WI38 (cell line): ENCODE measurements at regions not wholly inside any gene's neighbourhood (a gene's known extent, or its start where the extent isn't known, plus 50 kb on each side); places are given as distances from the start of the nearest gene placed in this dataset.

Experiments used
- H3K4me3 ChIP-seq: 2 replicates; pipeline ENCODE4 v1.5.1; 2011; ENCODE audit warnings: low read depth, mild to moderate bottlenecking, control low read depth, low read length
- TF ChIP-seq, protein P1 (sequence below): IDR thresholded peaks from 2 replicates; pipeline ENCODE4 v1.5.1; 2012; ENCODE audit warnings: low read depth, mild to moderate bottlenecking, control low read depth, low read length

- TF ChIP-seq, protein P1, sequence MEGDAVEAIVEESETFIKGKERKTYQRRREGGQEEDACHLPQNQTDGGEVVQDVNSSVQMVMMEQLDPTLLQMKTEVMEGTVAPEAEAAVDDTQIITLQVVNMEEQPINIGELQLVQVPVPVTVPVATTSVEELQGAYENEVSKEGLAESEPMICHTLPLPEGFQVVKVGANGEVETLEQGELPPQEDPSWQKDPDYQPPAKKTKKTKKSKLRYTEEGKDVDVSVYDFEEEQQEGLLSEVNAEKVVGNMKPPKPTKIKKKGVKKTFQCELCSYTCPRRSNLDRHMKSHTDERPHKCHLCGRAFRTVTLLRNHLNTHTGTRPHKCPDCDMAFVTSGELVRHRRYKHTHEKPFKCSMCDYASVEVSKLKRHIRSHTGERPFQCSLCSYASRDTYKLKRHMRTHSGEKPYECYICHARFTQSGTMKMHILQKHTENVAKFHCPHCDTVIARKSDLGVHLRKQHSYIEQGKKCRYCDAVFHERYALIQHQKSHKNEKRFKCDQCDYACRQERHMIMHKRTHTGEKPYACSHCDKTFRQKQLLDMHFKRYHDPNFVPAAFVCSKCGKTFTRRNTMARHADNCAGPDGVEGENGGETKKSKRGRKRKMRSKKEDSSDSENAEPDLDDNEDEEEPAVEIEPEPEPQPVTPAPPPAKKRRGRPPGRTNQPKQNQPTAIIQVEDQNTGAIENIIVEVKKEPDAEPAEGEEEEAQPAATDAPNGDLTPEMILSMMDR, result no peak
- no peak overlapping the region for H3K4me3 ChIP-seq
Observed at GRCh38 chr4:187019896-187020295, 296.2 kb upstream of the FAT1 start.

GRCh38 chr4:187020676-187021075, 297.0 kb upstream of the FAT1 start:
- TF ChIP-seq, protein P1, result no peak
- no peak overlapping the region for H3K4me3 ChIP-seq

GRCh38 chr4:187021436-187022205, 298.0 kb upstream of the FAT1 start:
- H3K4me3 ChIP-seq, result no peak overlapping the region
- TF ChIP-seq, protein P1, result no peak

DNA sequence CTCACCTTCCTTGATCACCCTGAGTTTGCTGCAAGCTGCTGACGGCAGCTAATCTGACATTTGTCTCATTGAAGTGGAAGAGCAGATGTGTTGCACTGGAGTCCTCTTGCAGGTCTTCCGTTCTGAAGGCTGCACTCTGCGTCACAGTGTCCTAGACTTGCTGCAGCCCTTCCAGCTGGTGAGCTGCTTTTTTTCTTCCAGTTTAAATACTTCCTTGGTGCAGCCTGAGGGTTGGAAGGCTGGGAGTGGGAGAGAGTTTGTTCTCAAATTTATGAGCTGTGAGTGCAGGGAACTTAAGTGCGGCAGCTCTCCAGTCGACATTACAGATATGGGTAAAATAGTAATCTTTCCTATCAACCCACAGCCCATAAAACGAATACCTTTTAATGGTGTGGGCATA, 303.6 kb upstream of the FAT1 start:
- H3K4me3 ChIP-seq, result no peak overlapping the region
- TF ChIP-seq, protein P1, result no peak

DNA sequence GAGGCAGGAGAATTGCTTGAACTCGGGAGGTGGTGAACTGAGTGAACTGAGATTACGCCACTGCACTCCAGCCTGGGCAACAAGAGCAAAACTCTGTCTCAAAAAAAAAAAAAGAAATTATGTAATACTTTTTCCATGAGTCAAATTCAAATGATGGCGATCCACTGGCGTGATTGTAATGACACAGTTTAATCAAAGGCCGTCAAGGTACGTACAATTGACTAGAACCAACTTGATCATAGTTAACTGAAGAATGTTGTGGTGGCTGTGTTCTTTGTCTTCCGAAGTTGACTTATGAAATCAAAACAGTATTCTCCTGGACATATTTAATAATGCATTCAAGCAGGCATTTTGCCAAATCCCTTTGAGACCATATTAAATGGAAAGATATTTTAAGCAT, 318.6 kb upstream of the FAT1 start:
- TF ChIP-seq, protein P1, result no peak
- H3K4me3 ChIP-seq, result no peak overlapping the region

DNA sequence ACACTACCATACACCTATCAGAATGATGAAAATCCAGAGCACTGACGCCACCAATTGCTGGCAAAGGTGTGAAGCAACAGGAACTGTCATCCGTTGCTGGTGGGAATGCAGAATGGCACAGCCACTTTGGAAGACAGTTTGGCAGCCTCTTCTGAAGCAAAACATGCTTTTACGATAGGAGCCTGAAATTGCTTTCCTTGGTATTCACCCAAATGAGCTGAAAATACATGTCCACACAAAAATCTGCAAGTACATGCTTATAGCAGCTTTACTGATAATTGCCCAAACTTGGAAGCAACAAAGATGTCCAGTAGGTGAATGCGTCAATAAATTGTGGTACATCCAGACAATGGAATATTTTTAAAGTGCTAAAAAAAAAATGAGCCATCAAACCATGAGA, 322.8 kb upstream of the FAT1 start:
- TF ChIP-seq, protein P1, result no peak
- no peak overlapping the region for H3K4me3 ChIP-seq

DNA sequence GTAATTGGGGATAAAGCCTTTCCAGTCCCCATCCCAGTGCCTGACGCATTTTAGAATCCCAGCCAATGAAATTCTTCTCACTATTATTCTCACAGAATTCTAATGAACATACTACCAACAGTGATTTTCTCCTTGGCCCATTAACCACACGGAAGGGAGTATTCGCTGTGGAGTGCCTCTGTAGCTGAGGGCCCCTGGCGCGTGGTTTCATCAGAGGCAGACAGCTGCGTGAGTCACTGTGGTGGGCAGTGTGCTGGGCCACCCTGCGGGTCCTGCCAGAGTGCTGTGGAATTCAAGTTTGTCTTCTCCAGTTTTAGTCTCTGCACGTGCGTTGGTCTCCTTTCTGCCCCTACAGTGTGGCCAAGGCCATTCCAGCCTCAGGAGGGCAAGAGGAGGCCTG, 335.4 kb upstream of the FAT1 start:
- H3K4me3 ChIP-seq, result no peak overlapping the region
- TF ChIP-seq, protein P1, result no peak
